ENCODE measurements at regions not wholly inside any gene's neighbourhood (a gene's known extent, or its start where the extent isn't known, plus 50 kb on each side); places are given as distances from the start of the nearest gene placed in this dataset.

DNA sequence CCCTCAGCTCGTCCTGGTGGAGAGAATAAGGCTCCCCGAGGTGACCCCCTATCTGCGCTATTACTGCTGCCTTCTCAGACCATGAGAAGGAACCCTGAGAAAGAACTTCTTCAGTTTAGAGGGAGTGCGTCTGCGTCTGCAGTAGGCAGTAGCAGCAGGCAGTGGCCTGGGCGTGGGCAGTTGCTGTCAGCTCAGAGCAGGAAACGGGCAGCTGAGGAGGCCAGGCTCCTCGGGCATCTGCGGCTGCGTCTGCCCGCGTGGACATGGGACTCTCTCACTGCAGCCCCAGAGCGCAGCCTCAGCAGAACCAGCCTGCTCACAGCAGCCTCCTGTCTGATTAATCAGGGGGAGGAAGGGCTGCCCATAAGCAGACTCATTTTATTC, 49.8 kb upstream of the FCN1 start:
- DNase-seq = peak; percentile 33

DNA sequence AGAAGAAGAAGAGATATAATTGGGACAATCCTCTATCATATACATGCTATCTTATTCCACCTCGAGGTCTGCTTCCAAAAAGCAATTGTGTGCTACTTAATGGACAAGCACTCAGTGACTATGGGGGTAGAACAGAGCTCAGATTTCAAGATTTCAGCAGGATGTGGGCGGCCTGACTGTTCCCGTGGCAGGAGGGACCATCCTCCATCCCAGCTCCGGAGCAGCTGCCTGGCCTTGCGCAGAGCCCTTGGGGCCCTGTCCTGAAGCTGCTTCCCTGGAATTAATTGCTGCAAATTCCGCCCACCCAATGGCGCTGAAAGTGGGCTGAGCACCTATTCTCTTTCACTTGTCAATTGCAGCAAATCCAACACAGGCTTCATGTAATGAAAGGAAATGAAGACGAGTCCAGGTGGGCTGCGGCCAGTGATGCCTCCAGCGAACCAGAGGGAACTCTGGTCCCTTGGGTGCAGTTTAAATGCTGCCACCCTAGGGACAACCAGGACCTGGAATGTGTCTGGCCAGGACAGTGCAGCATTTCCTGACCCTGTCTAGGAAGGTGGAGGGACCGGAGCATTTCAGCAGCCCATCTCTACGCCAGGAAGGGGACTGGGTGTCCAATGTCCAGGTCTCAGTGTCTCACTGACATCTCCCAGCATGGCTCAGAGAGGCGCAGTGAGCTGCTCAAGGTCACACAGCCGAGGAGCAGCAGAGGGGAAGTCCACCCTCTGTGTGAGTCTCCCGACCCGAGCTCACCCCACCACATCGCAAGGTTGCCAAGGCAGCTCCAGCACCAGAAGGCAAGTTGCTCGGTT, 50.5 kb upstream of the FCN1 start:
- peak; percentile 31 for DNase-seq

- no peak for DNase-seq
These were observed 51.0 kb upstream of the FCN1 start for GRCh38 chr9:134968823-134969090.

DNA sequence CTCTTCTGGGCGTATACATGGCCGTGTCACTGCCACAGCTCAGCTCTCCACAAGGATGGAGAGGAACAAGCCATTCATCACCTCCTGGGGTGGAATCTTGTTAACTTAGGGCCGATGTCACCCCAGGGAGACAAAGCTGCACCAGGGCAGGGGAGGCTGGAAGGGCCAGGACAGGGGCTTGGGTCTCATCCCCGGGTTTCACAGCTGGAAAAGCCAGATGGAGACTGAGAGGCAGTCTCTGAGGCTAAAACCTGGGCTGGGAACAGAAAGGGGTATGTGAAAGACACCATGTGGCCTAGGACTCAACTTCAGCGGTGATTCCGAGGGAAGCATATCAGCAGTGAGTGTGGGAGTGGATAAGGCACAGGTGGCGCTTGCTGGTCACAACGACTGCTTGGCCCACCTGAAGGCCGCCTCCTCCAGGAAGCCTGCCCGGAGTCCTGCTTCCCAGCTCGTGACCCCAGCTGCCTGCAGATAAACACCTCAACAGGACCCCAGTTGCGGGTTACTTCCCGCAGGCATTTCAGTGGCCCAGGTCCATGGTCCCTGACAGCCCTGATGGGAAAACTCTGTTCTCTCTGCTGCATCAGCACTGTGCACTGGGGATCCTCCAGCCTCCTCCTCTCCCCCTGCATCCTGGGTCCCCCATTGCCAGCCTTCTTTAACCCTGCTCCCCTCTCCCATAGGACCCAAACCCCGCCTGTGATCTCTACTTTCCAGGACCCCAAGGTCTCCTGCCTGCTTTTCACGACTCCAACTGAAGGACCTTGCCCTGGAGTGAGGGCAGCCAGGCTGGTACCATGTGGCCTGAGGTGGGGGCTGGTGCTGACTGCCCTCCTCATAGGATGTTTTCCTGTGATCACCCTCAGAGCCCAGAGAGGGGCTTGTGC, 51.7 kb upstream of the FCN1 start:
- no peak for DNase-seq

DNA sequence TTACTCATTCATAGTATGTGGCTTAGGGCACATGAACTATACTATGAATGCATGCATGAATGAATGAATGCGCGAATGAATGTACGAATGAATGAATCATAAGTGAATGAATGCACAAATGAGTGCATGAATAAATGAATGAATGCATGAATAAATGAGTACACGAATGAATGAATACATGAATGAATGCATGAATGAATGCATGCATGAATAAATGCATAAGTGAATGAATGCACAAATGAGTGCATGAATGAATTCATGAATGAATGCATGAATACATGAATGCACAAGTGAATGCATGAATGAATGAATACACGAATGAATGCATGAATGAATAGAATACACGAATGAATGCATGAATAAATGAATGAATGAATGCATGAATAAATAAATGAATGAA, 52.5 kb upstream of the FCN1 start:
- no peak for DNase-seq

DNA sequence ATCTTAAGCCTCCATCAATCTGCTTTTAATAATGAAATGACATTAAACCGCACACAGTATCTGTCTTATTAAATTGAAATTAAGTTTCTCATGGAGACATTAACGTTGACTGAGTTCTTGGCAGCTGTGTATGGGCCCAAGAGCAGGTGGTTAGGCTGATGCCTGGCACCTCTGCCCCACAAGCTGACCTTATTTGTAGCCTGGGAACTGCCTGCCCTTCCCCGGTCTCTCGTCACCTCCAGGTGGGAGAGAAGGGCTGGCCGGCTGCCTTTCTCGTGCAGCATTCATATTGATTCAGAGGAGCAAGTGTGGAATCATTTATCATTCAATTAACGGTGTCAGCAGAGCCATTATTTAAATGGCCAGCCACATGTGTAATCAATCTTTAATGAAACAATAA, 53.0 kb upstream of the FCN1 start:
- no peak for DNase-seq

DNA sequence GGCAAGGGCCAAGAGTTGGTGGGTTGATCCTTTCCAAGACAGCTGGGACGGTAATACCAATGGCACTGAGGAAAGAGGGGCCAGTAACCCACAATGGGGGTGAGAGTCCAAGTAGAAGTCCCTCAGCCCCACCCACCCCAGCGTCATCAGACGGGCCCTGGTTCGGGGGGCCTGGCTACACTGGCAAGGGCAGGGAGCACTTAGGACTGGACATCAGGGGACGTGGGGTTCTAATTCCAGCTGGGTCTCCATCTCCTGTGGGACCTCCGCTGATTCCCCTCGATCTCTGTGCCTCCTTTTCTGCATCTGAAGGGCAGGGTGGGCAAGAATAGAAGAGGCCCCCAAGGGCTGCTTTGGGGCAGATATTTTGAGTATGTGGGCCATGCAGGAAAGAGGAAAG, 53.5 kb upstream of the FCN1 start:
- no peak for DNase-seq

DNA sequence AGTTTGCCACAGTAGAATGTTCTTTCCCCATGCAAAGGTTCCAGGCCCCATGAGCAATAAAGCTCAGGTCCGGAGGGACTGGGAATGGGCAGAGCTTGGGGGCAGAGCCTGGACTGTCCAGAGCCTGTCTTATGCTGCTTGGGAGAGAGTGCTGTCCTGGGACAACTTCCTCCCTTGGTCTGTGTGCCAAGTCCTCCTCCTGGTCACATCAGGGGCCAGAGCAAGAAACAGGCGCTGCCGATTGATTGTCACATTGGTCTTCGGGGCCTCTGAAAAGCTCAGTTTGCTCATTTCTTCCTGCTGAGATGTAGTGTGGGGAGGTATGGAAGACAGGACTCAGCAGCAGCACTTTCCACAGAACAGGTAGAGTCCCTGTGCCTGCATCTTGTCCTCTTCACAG, 54.0 kb upstream of the FCN1 start:
- no peak for DNase-seq

DNA sequence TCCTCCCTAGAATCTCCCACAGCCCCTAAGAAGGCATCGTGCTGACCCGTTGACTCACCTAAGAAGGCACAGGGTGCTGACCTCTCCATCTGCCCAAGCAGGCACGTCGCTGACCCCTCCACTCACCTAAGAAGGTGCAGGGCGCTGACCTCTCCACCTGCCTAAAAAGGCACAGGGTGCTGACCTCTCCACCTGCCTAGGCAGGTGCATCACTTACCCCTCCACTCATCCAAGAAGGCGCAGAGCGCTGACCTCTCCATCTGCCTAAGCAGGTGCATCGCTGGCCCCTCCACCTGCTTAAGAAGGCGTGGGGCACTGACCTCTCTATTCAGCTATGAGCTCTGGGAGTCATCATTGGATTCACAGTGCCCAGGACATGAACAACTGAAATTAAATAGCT, 54.4 kb upstream of the FCN1 start:
- DNase-seq = no peak

DNA sequence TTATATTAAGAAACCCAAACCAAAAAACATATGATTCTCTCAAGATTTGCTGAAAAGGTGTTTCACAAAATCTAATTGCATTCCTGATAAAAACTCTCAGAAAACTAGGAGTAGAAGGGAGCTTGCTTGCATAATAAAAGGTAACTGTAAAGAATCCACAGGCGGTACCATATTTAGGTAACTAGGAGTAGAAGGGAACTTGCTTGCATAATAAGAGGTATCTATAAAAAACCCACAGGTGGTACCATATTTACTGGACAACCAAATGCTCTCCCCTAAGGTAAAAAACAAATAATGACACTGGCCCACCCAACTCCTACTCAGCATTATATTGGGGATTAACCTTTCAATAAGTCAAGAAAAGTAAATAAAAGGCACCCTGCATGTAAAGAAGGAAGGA, 57.5 kb upstream of the FCN1 start:
- no peak for DNase-seq

- DNase-seq = no peak
These were observed 58.7 kb upstream of the FCN1 start for GRCh38 chr9:134976403-134976802.

DNA sequence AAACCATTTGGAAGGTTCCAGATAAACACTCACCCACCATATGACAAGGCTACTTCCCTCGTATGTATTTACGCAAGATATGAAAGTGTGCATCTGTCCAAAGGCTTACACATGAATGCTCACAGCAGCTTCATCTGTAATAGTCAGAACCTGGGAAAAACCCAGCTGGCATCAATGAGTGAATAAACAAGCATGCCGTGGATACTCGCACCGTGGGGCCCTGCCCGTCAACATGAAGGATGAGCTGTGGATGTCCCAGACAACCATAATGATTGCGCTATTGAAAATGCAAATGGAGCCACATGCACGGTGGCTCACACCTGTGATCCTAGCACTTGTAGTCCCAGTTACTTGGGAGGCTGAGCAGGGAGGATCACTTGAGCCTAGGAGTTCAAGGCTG, 60.6 kb upstream of the FCN1 start:
- no peak for DNase-seq

DNA sequence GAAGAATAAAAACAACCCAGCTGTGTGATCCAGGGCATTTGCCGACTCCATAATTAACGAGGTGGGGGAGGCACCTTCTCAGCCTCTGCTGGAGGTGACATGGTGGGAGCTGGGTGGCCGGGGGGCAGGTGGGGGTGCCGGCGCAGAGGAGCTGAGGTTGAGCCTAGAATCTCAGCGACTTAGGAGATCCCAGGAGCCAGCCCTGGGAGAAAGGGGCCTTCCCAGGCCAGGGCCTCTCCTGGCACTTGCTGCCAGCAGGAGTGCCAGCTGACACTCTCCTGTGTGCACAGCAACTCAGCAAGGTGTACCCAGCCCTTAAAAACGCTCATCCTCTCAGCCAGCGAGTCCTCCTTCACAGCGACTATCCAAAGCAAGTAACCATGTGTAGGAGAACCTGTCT, 62.8 kb upstream of the FCN1 start:
- no peak for DNase-seq

DNA sequence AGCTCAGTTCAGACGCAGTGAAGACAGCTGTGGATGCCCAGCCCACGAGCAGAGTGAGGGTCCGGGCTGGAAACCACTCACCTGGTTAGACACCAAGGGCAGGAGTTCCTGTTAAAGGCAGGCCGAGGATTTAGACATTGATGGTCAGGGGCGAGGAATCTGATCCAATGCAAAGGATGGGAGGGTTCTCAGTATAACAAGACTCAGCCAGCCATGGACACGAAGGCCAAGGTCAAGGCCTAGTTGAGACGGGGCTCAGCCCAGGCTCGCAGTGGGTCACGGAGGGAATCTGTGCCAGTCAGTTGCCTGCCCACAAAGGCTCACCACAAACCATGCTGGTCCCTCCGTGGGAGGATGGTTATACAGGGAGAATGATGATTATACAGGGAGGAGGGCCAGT, 63.3 kb upstream of the FCN1 start:
- no peak for DNase-seq

GRCh38 chr9:134981829-134982228, 64.1 kb upstream of the FCN1 start:
- DNase-seq = no peak

DNA sequence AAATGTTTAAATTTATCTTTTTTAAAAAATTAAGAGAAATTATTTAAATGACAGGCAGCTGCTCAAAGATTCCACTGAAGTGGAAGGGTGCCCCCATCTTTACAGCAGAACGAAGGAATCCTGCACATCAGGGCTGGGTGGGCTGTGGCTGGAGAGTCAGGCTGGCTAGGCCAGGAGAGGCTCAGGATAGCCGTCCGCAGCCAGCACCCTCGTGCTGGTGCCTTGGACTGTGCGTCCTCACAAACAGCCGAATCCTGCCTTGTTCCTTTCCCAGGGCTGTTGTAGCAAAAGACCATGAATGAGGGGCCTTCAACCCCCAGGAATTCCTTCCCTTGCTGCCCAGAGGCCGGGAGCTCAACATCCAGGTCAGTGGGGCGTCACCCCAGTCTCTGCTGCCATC, 64.6 kb upstream of the FCN1 start:
- DNase-seq = no peak

GRCh38 chr9:134983074-134983473, 65.4 kb upstream of the FCN1 start:
- no peak for DNase-seq

DNA sequence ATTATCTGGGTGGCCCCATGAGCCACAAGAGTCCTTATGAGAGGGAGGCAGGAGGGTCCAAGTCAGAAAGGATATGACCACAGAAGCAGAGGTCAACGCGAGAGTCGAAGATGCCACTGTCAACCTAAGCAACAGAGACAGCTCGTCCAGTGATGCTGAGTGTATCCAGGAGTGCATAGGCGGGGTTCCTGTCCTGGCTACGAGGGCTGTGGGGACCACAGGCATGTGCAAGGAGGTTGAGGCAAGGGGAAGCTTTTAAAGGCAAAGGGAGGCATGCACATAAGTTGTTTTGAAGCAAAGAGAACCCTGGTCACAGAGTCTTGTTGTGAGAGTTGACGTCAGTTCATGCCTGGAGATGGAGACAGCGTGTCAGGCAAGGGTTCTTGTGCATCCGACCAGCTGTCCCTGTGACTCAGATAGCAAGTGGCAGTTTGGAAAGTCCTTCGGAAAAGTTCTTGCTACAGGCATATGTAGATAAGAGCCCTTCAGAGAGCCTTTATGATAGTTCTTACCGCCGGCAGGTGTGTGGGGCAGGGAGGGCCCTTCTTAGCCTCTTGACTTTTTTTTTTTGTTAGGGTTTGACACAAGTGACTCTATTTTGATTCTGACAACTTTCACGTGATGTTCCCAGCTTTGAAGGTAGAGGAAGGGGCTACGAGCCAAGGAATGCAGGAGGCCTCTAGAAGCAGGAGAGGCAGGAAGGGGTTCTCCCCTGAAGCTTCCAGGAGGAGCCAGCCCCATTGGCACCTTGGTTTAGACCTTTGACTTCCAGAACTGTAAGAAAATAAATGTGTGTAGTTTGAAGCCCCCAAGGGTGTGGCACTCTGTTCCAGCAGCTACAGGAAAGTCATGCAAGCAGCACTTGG, 66.0 kb upstream of the FCN1 start:
- DNase-seq = no peak

- no peak for DNase-seq
These were observed 66.9 kb upstream of the FCN1 start for GRCh38 chr9:134984372-134985265.

DNA sequence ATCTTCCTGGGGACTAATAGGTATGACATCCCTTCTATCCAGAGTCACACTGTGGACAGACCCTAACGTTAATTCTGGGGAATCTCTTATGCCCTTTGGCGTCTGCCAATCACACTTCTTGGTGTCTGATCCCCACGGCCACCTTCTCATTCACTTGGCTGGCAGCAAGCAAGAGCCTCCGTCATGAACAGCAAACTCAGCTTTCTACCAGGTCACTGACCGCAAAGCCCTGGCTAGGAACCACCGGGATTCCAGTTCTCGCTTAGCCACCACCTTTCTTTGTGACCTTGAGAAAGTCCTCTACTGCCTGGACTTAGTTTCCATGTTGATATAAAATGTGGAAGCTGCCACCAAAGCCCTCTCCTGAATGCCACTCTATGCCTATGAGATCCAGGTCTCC, 67.7 kb upstream of the FCN1 start:
- DNase-seq = no peak

- no peak for DNase-seq
These were observed 69.2 kb upstream of the FCN1 start for GRCh38 chr9:134986957-134987356.

DNA sequence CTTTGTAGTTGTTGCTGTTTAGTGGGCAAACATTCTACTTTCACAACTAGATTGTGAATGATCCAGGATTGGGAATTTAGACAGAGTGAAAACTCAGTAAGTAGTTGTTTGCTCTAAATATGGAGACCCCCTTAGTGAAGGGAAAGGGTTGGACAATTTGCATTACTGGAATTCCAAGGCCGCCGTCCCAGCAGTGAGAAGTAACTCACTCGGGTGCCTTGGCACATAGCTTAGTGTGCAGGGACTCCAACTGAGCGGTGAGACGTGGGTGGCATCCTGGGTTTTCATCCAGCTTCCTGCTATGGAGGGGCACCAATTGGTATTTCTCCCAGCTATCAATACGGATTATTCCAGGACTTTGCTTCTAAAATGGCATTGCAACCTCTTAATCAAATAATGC, 69.7 kb upstream of the FCN1 start:
- DNase-seq = no peak
